H1 (cell line): ENCODE measurements at regions not wholly inside any gene's neighbourhood (a gene's known extent, or its start where the extent isn't known, plus 50 kb on each side); places are given as distances from the start of the nearest gene placed in this dataset.
A peak's percentile ranks its signal among the peaks of the same experiment; 100 is the strongest.

Source experiments
- CTCF ChIA-PET: fragments of 300-600 bp; sonication (Branson Sonifier 250); formaldehyde crosslinking; loops from one replicate; lab custom pipeline; 2021; ENCODE audit not compliant: partially characterized antibody; lab: Charles Lee
- POLR2A ChIA-PET: fragments of 300-600 bp; sonication (Branson Sonifier 250); formaldehyde crosslinking; loops from one replicate; lab custom pipeline; 2021; ENCODE audit warnings: inconsistent platforms; ENCODE audit not compliant: partially characterized antibody; lab: Charles Lee
- DNase-seq, 2 experiments: peaks; one replicate each; pipeline versions ENCODE4 v3.0.0 to v3.0.0-alpha.2; 2010 to 2022; ENCODE audit warnings: low spot score in 2 of 2, low read depth in 1 of 2, mixed read lengths in 1 of 2
- FAIRE-seq: peaks from 2 replicates; lab custom pipeline; 2011; peaks lifted over from hg19 to GRCh38; lab: Jason Lieb, UNC
- H2AFZ ChIP-seq: 2 replicates; pipeline ENCODE4 v1.8.1; 2012; ENCODE audit warnings: low read length, inconsistent platforms
- H2AK5ac ChIP-seq: 2 replicates; pipeline ENCODE4 v1.6.1; 2013; ENCODE audit warnings: low read depth, low read length
- H2BK120ac ChIP-seq: replicated peaks from 2 replicates; pipeline ENCODE3; 2013; ENCODE audit warnings: low read depth, low read length, inconsistent platforms
- H2BK12ac ChIP-seq: 2 replicates; pipeline ENCODE4 v1.6.1; 2013; ENCODE audit warnings: low read depth, low read length
- H2BK15ac ChIP-seq: 2 replicates; pipeline ENCODE4 v1.6.1; 2013; ENCODE audit warnings: low read length
- H2BK20ac ChIP-seq: 2 replicates; pipeline ENCODE4 v1.6.1; 2013; ENCODE audit warnings: low read length
- H2BK5ac ChIP-seq: 2 replicates; pipeline ENCODE4 v1.6.1; 2013; ENCODE audit warnings: low read depth, low read length
- H3K14ac ChIP-seq: 2 replicates; pipeline ENCODE4 v1.6.1; 2013; ENCODE audit warnings: inconsistent platforms; ENCODE audit not compliant: insufficient read length
- H3K18ac ChIP-seq: 2 replicates; pipeline ENCODE4 v1.6.1; 2013; ENCODE audit warnings: low read length; ENCODE audit errors: extremely low read depth
- H3K23ac ChIP-seq: 2 replicates; pipeline ENCODE4 v1.6.1; 2013; ENCODE audit warnings: inconsistent platforms; ENCODE audit not compliant: insufficient read length
- H3K23me2 ChIP-seq: 2 replicates; pipeline ENCODE4 v1.6.1; 2013; ENCODE audit warnings: low read depth, low read length
- H3K27ac ChIP-seq: 2 replicates; pipeline ENCODE4 v1.6.1; 2011; ENCODE audit warnings: low read depth, low read length, inconsistent platforms
- H3K27me3 ChIP-seq, 4 experiments: replicated peaks in 1 of 4; 1 replicate in 1 of 4; 2 replicates in 3 of 4; pipeline versions ENCODE4 v1.6.1 to v1.8.1; 2011 to 2013; ENCODE audit warnings: low read length in 3 of 4, mild to moderate bottlenecking in 3 of 4, inconsistent platforms in 2 of 4, mixed read lengths in 2 of 4, moderate library complexity in 1 of 4; ENCODE audit not compliant: control insufficient read depth in 3 of 4, insufficient read depth in 3 of 4; ENCODE audit errors: extremely low read depth in 1 of 4
- H3K36me3 ChIP-seq, 4 experiments: 2 replicates each; pipeline versions ENCODE4 v1.6.1 to v1.8.1; 2011 to 2013; ENCODE audit warnings: mild to moderate bottlenecking in 4 of 4, low read length in 3 of 4, moderate library complexity in 2 of 4, control low read depth in 1 of 4, inconsistent platforms in 1 of 4; ENCODE audit not compliant: insufficient read depth in 4 of 4, control insufficient read depth in 2 of 4
- H3K4ac ChIP-seq: replicated peaks from 2 replicates; pipeline ENCODE3; 2013; ENCODE audit warnings: low read length, low read depth, mixed read lengths, inconsistent platforms; ENCODE audit not compliant: insufficient read length
- H3K4me1 ChIP-seq, 4 experiments: replicated peaks in 1 of 4; 1 replicate in 1 of 4; 2 replicates in 3 of 4; pipeline versions ENCODE4 v1.6.1 to v1.8.1; 2011 to 2013; ENCODE audit warnings: low read length in 3 of 4, inconsistent platforms in 2 of 4, mixed read lengths in 1 of 4; ENCODE audit not compliant: insufficient read depth in 4 of 4, control insufficient read depth in 3 of 4
- H3K4me2 ChIP-seq, 2 experiments: 2 replicates each; pipeline versions ENCODE4 v1.6.1 to v1.8.1; 2011 to 2013; ENCODE audit warnings: low read depth in 2 of 2, low read length in 2 of 2, control low read depth in 1 of 2, inconsistent platforms in 1 of 2, mild to moderate bottlenecking in 1 of 2; ENCODE audit not compliant: insufficient read depth in 1 of 2
- H3K4me3 ChIP-seq, 4 experiments: fragments of 200-600, 300-600 bp in 1 of 4; sonication (generic), shearing (Covaris generic), sonication (Bioruptor Twin) in 1 of 4; 2 replicates each; pipeline versions ENCODE4 v1.5.1 to v1.8.1; 2011 to 2016; ENCODE audit warnings: low read length in 4 of 4, low read depth in 3 of 4, control low read depth in 2 of 4, inconsistent platforms in 2 of 4, mild to moderate bottlenecking in 2 of 4, mixed read lengths in 1 of 4, moderate library complexity in 1 of 4; ENCODE audit not compliant: insufficient read depth in 2 of 4; ENCODE audit errors: extremely low read depth in 1 of 4
- H3K56ac ChIP-seq: replicated peaks from 2 replicates; pipeline ENCODE3; 2013; ENCODE audit warnings: low read depth, mild to moderate bottlenecking, mixed read lengths, low read length, inconsistent platforms; ENCODE audit not compliant: insufficient read length
- H3K79me1 ChIP-seq: 2 replicates; pipeline ENCODE4 v1.6.1; 2013; ENCODE audit warnings: low read depth, low read length, control low read depth
- H3K79me2 ChIP-seq, 2 experiments: 2 replicates each; pipeline versions ENCODE4 v1.6.1 to v1.8.1; 2012 to 2013; ENCODE audit warnings: low read length in 2 of 2, mild to moderate bottlenecking in 2 of 2, inconsistent platforms in 1 of 2; ENCODE audit not compliant: insufficient read depth in 2 of 2, control insufficient read depth in 1 of 2
- H3K9ac ChIP-seq, 4 experiments: replicated peaks in 1 of 4; 1 replicate in 1 of 4; 2 replicates in 3 of 4; pipeline versions ENCODE4 v1.6.1 to v1.8.1; 2011 to 2013; ENCODE audit warnings: low read depth in 3 of 4, low read length in 3 of 4, control low read depth in 2 of 4, mild to moderate bottlenecking in 2 of 4, moderate library complexity in 2 of 4, inconsistent platforms in 1 of 4; ENCODE audit errors: extremely low read depth in 1 of 4
- H3K9me3 ChIP-seq, 2 experiments: 2 replicates each; pipeline versions ENCODE4 v1.6.1 to v1.8.1; 2012 to 2013; ENCODE audit warnings: mild to moderate bottlenecking in 2 of 2, moderate library complexity in 2 of 2, control low read depth in 1 of 2, inconsistent platforms in 1 of 2, low read depth in 1 of 2, low read length in 1 of 2, mixed read lengths in 1 of 2; ENCODE audit not compliant: insufficient read depth in 2 of 2
- H4K20me1 ChIP-seq, 2 experiments: replicated peaks in 1 of 2; 2 replicates each; pipeline versions ENCODE3 to v1.8.1; 2011 to 2013; ENCODE audit warnings: inconsistent platforms in 2 of 2, low read length in 2 of 2, mild to moderate bottlenecking in 1 of 2; ENCODE audit not compliant: insufficient read depth in 2 of 2, control insufficient read depth in 1 of 2
- H4K5ac ChIP-seq: 2 replicates; pipeline ENCODE4 v1.6.1; 2013; ENCODE audit warnings: low read length, low read depth, mixed read lengths, inconsistent platforms; ENCODE audit not compliant: insufficient read length
- H4K8ac ChIP-seq: 2 replicates; pipeline ENCODE4 v1.8.0; 2013; ENCODE audit warnings: mild to moderate bottlenecking, moderate library complexity, low read length, inconsistent platforms; ENCODE audit not compliant: insufficient read depth; ENCODE audit errors: extremely low read depth
- H4K91ac ChIP-seq: replicated peaks from 2 replicates; pipeline ENCODE3; 2013; ENCODE audit warnings: low read length, mixed read lengths, inconsistent platforms; ENCODE audit not compliant: insufficient read length
- WGBS, 2 experiments: shearing (Covaris generic) in 1 of 2; methylation state at CpG; one replicate each; pipeline versions ENCODE4 v1.1.6 to v1.1.7; 2013 to 2015; ENCODE audit warnings: low lambda C conversion rate in 2 of 2, mixed read lengths in 2 of 2, inconsistent platforms in 1 of 2, low coverage in 1 of 2, missing lambda C conversion rate in 1 of 2; ENCODE audit not compliant: insufficient replicate concordance in 2 of 2, insufficient coverage in 1 of 2, insufficient read length in 1 of 2; ENCODE audit errors: extremely low coverage in 1 of 2, missing lambda C conversion rate in 1 of 2; 5-methylcytosine and 5-hydroxymethylcytosine counted together

DNA sequence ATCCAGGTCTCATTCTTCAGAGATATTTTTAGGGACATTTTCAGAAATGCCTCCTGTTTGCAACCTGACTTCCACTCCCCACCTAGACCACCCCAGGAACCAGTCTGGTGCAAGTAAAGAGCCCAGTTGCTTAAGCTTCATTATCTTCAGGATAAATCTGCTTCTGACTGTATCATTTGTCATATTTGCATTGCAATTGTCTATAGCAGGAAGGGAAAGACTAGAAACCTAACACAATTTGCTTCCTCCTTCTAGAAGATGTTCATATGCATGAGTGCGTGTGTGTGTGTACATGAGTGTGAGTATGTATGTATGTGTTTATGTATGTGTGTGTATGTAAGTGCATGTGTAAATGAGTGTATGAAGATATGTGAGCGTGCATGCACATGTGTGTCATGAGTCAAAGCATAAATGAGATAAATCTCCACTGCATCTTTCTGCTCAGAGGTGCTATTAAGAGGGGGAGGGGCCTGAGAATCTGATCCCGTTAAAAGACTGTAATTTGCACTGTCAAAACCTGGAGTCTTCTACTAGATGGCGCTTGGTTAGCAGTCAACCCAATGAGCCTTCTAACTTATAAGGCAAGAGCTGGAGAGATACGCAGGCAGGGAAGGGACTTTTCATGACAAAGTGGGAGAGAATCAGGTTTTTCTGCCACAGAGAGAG, 178.8 kb upstream of the KL start:
- H3K4ac ChIP-seq: no peak overlapping the region
- H4K20me1 ChIP-seq: no peaks in the 10 kb centered on the region
- no peak overlapping the region for H4K5ac ChIP-seq
- no peak overlapping the region for H4K8ac ChIP-seq
- H3K79me1 ChIP-seq: no peaks in the 10 kb centered on the region; the same call in 1 of the 2 replicates
- POLR2A ChIA-PET: no interaction called here
- DNase-seq (peak in 1 of 2 experiments; percentile 39), FAIRE-seq (no peak)
- H4K91ac ChIP-seq: no peak overlapping the region
- no peaks in the 10 kb centered on the region for H3K79me2 ChIP-seq
- no peak overlapping the region for H3K56ac ChIP-seq
- H3K36me3 ChIP-seq: no peaks in the 10 kb centered on the region
- no peak overlapping the region for H2BK5ac ChIP-seq
- no peak overlapping the region for H3K4me2 ChIP-seq
- peaks cover 0 to 9% (median 4%) of the 10 kb centered on the region in 4 experiments; a peak in 6 of 7 replicates for H3K4me1 ChIP-seq
- H3K18ac ChIP-seq: no peak overlapping the region
- H2BK12ac ChIP-seq: no peak overlapping the region
- CTCF ChIA-PET: no interaction called here
- H2AFZ ChIP-seq: no peak overlapping the region
- no peak overlapping the region for H3K23ac ChIP-seq
- no peak overlapping the region for H3K14ac ChIP-seq
- H2BK20ac ChIP-seq: no peak overlapping the region
- H2BK15ac ChIP-seq: no peak overlapping the region
- no peak overlapping the region for H3K27ac ChIP-seq
- H3K9me3 ChIP-seq: 0 out of 4 replicates have a peak, but pooled peaks cover 0 to 2% of the 10 kb centered on the region in 2 experiments
- peaks cover 3% of the 10 kb centered on the region; the same call in 1 of the 2 replicates for H3K23me2 ChIP-seq
- no peak overlapping the region for H3K4me3 ChIP-seq
- no peak overlapping the region for H2AK5ac ChIP-seq
- 80% methylated on average over 5 of the region's 5 CpGs; no CpG with 5 or more reads in 1 of the 2 experiments for WGBS, 2 experiments
- H3K9ac ChIP-seq: no peak overlapping the region
- H2BK120ac ChIP-seq: no peak overlapping the region
- no peaks in the 10 kb centered on the region for H3K27me3 ChIP-seq
